Omental fat pad (tissue), 3 donors: ENCODE measurements at regions not wholly inside any gene's neighbourhood (a gene's known extent, or its start where the extent isn't known, plus 50 kb on each side); places are given as distances from the start of the nearest gene placed in this dataset.

Source experiments
- ATAC-seq: fragments of 150-250 bp; one replicate; pipeline ENCODE4 v1.9.1; 2016; ENCODE audit warnings: mild to moderate bottlenecking, moderate library complexity; ENCODE audit not compliant: low FRiP score
- DNase-seq: peaks from one replicate; pipeline ENCODE4 v3.0.0-alpha.2; 2019; ENCODE audit warnings: low spot score
- TF ChIP-seq, protein P1 (sequence below), 3 donors: fragments of 450-650 bp; IDR thresholded peaks; one replicate each; pipeline ENCODE4 v1.5.1; 2016 to 2017; ENCODE audit warnings: antibody characterized with exemption in 3 of 3, mild to moderate bottlenecking in 3 of 3, moderate library complexity in 2 of 3

DNA sequence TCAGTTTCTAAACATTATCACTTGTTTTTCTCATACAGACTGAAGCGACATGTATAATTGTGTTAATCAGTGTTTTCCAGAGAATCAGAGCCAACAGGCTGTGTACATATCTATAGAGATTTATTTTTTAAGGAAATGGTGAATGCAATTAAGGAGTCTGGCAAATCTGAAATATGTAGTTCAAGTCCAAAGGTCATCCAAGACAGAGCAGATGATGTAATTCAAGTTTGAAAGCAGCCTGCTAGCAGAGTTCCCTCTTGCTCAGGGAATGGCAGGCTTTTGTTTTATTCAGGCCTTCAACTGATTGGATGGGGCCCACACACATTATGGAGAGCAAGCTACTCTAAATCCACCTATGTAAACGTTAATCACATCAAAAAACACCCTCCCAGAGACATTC is 282.6 kb downstream of the CBLN2 start:
- no peak for DNase-seq

DNA sequence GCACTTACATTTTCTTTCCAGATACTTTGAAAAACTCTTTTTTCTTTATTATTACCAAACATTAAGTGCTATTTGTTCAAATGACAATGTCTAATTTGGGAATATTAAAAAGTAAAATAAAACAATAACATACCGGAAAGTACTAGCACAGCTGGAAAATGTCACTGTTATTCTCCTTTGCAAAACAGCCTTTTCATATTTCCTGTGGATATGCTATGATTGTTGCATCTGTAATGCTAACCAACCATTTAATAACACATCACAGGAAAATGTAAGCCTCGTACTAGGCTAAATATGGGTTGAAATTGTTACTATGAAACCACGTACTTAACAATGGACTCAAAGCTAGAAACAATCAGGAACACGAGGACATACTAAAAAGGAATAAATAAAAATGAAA is 298.1 kb downstream of the CBLN2 start:
- no peak for ATAC-seq
- TF ChIP-seq, protein P1, sequence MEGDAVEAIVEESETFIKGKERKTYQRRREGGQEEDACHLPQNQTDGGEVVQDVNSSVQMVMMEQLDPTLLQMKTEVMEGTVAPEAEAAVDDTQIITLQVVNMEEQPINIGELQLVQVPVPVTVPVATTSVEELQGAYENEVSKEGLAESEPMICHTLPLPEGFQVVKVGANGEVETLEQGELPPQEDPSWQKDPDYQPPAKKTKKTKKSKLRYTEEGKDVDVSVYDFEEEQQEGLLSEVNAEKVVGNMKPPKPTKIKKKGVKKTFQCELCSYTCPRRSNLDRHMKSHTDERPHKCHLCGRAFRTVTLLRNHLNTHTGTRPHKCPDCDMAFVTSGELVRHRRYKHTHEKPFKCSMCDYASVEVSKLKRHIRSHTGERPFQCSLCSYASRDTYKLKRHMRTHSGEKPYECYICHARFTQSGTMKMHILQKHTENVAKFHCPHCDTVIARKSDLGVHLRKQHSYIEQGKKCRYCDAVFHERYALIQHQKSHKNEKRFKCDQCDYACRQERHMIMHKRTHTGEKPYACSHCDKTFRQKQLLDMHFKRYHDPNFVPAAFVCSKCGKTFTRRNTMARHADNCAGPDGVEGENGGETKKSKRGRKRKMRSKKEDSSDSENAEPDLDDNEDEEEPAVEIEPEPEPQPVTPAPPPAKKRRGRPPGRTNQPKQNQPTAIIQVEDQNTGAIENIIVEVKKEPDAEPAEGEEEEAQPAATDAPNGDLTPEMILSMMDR (IDR thresholded peaks at IDR 0.05) = no peak
- no peak for DNase-seq

More for the DNA sequence above, 282.6 kb downstream of the CBLN2 start:
- no peak for ATAC-seq
- TF ChIP-seq, protein P1 (IDR thresholded peaks at IDR 0.05) = no peak

GRCh38 chr18:72235422-72235821 is 308.7 kb downstream of the CBLN2 start:
- TF ChIP-seq, protein P1 (IDR thresholded peaks at IDR 0.05) = no peak
- ATAC-seq (no peak), DNase-seq (no peak)

GRCh38 chr18:72233106-72233505 is 311.0 kb downstream of the CBLN2 start:
- TF ChIP-seq, protein P1 (IDR thresholded peaks at IDR 0.05) = no peak
- DNase-seq = no peak
- no peak for ATAC-seq

GRCh38 chr18:72232644-72233043 is 311.5 kb downstream of the CBLN2 start:
- ATAC-seq (no peak), DNase-seq (no peak)
- TF ChIP-seq, protein P1 (IDR thresholded peaks at IDR 0.05) = no peak

- ATAC-seq (no peak), DNase-seq (no peak)
- TF ChIP-seq, protein P1 (IDR thresholded peaks at IDR 0.05) = no peak
These were observed 318.2 kb downstream of the CBLN2 start for GRCh38 chr18:72225958-72226357.

- TF ChIP-seq, protein P1 (IDR thresholded peaks at IDR 0.05) = no peak
- no peak for DNase-seq
- ATAC-seq = no peak
These were observed 320.4 kb downstream of the CBLN2 start for GRCh38 chr18:72223733-72224132.
